GM23338 (cell line): ENCODE measurements at regions not wholly inside any gene's neighbourhood (a gene's known extent, or its start where the extent isn't known, plus 50 kb on each side); places are given as distances from the start of the nearest gene placed in this dataset.

Experiments used
- ATAC-seq: fragments of 200-7000 bp; cut with Tn5 transposase; 3 replicates; pipeline ENCODE4 v1.9.1; 2020
- DNase-seq: peaks from one replicate; pipeline ENCODE4 v3.0.0-alpha.2; 2015; ENCODE audit warnings: low spot score
- H2AFZ ChIP-seq: fragments of 200-600 bp; sonication (generic); 2 replicates; pipeline ENCODE4 v1.8.0; 2016; ENCODE audit warnings: antibody characterized with exemption, mild to moderate bottlenecking, moderate library complexity
- H3F3A ChIP-seq: fragments of 200-600 bp; sonication (generic); replicated peaks from 2 replicates; pipeline ENCODE4 v1.8.0; 2017; ENCODE audit warnings: antibody characterized with exemption, mixed run types, low read depth
- H3K27ac ChIP-seq: fragments of 200-600 bp; sonication (generic); 2 replicates; pipeline ENCODE4 v1.6.1; 2016; ENCODE audit warnings: low read depth
- H3K27me3 ChIP-seq: fragments of 200-600 bp; sonication (generic); 2 replicates; pipeline ENCODE4 v1.8.0; 2016; ENCODE audit warnings: mild to moderate bottlenecking, mixed run types, moderate library complexity; ENCODE audit not compliant: insufficient read depth
- H3K36me3 ChIP-seq: fragments of 200-600 bp; sonication (generic); 2 replicates; pipeline ENCODE4 v1.8.0; 2016; ENCODE audit warnings: mild to moderate bottlenecking; ENCODE audit not compliant: insufficient read depth
- H3K4me1 ChIP-seq: fragments of 200-600 bp; sonication (generic); 2 replicates; pipeline ENCODE4 v1.8.0; 2016; ENCODE audit warnings: mild to moderate bottlenecking, moderate library complexity; ENCODE audit not compliant: insufficient read depth
- H3K4me2 ChIP-seq: fragments of 200-600 bp; sonication (generic); 2 replicates; pipeline ENCODE4 v1.7.1; 2017; ENCODE audit warnings: mixed run types
- H3K4me3 ChIP-seq: fragments of 200-600 bp; sonication (generic); 2 replicates; pipeline ENCODE4 v1.6.1; 2016; ENCODE audit warnings: mixed run types
- H3K79me2 ChIP-seq: fragments of 200-600 bp; sonication (generic); replicated peaks from 2 replicates; pipeline ENCODE4 v1.8.0; 2017; ENCODE audit warnings: mild to moderate bottlenecking; ENCODE audit not compliant: insufficient read depth
- H3K9me2 ChIP-seq: fragments of 200-600 bp; sonication (generic); 2 replicates; pipeline ENCODE4 v1.8.0; 2017; ENCODE audit not compliant: insufficient read depth
- H4K20me1 ChIP-seq: fragments of 200-600 bp; sonication (generic); replicated peaks from 2 replicates; pipeline ENCODE4 v1.8.0; 2017; ENCODE audit warnings: mild to moderate bottlenecking; ENCODE audit not compliant: insufficient read depth
- H3K27ac Mint-ChIP-seq: 2 replicates; pipeline ENCODE4 v1.8.0; 2020; ENCODE audit warnings: inconsistent platforms, mild to moderate bottlenecking, moderate library complexity, mixed read lengths
- H3K27me3 Mint-ChIP-seq: 3 replicates; pipeline ENCODE4 v1.8.0; 2022; ENCODE audit warnings: low read depth, mild to moderate bottlenecking, moderate library complexity, mixed read lengths, inconsistent platforms; ENCODE audit not compliant: insufficient read depth, poor library complexity
- H3K36me3 Mint-ChIP-seq: 3 replicates; pipeline ENCODE4 v1.8.0; 2021; ENCODE audit warnings: low read depth, mild to moderate bottlenecking, inconsistent platforms, moderate library complexity, mixed read lengths
- H3K4me1 Mint-ChIP-seq: 3 replicates; pipeline ENCODE4 v1.8.0; 2020; ENCODE audit warnings: mild to moderate bottlenecking, inconsistent platforms, mixed read lengths
- H3K4me3 Mint-ChIP-seq: 3 replicates; pipeline ENCODE4 v1.8.0; 2021; ENCODE audit warnings: moderate library complexity, mild to moderate bottlenecking, inconsistent platforms, mixed read lengths
- H3K9me3 Mint-ChIP-seq: 3 replicates; pipeline ENCODE4 v1.8.0; 2020; ENCODE audit warnings: moderate library complexity, mild to moderate bottlenecking, inconsistent platforms, mixed read lengths
- CREB1 ChIP-seq: fragments of 250-450 bp; sonication (Bioruptor Pico); IDR thresholded peaks from 2 replicates; pipeline ENCODE4 v1.5.0; 2020; ENCODE audit warnings: low read depth, mild to moderate bottlenecking, moderate library complexity
- EZH2 ChIP-seq: fragments of 200-600 bp; sonication (generic); IDR thresholded peaks from one replicate; pipeline ENCODE4 v1.8.0; 2017; ENCODE audit warnings: antibody characterized with exemption, mild to moderate bottlenecking, low read depth; ENCODE audit not compliant: unreplicated experiment
- EZH2phosphoT487 ChIP-seq: fragments of 200-600 bp; sonication (generic); IDR thresholded peaks from one replicate; pipeline ENCODE4 v1.8.1; 2018; ENCODE audit warnings: antibody characterized with exemption; ENCODE audit not compliant: unreplicated experiment
- JUNB ChIP-seq: IDR thresholded peaks from one replicate; pipeline ENCODE4 v1.6.1; 2016; ENCODE audit warnings: antibody characterized with exemption; ENCODE audit not compliant: unreplicated experiment
- NANOG ChIP-seq: IDR thresholded peaks from 2 replicates; pipeline ENCODE4 v1.6.1; 2016; ENCODE audit warnings: antibody characterized with exemption, borderline replicate concordance
- POLR2AphosphoS5 ChIP-seq: IDR thresholded peaks from 2 replicates; pipeline ENCODE4 v1.6.1; 2016; ENCODE audit warnings: antibody characterized with exemption, low read depth
- STAT1 ChIP-seq: IDR thresholded peaks from one replicate; pipeline ENCODE4 v1.6.1; 2016; ENCODE audit warnings: antibody characterized with exemption; ENCODE audit not compliant: unreplicated experiment
- ZNF331 ChIP-seq: fragments of 250-450 bp; sonication (Bioruptor Pico); IDR thresholded peaks from 2 replicates; pipeline ENCODE4 v1.5.0; 2020; ENCODE audit warnings: low read depth, mild to moderate bottlenecking, moderate library complexity
- TF ChIP-seq, protein P1 (sequence below), 2 experiments: fragments of 200-600 bp in 1 of 2; sonication (generic) in 1 of 2; conservative IDR thresholded peaks; 2 replicates each; pipeline versions ENCODE4 v1.5.1 to v1.6.1; 2016 to 2017; ENCODE audit warnings: antibody characterized with exemption in 2 of 2, low read depth in 2 of 2, mild to moderate bottlenecking in 2 of 2, moderate library complexity in 1 of 2
- TF ChIP-seq, protein P2 (sequence below): IDR thresholded peaks from one replicate; pipeline ENCODE4 v1.6.1; 2018; ENCODE audit warnings: antibody characterized with exemption; ENCODE audit not compliant: unreplicated experiment

DNA sequence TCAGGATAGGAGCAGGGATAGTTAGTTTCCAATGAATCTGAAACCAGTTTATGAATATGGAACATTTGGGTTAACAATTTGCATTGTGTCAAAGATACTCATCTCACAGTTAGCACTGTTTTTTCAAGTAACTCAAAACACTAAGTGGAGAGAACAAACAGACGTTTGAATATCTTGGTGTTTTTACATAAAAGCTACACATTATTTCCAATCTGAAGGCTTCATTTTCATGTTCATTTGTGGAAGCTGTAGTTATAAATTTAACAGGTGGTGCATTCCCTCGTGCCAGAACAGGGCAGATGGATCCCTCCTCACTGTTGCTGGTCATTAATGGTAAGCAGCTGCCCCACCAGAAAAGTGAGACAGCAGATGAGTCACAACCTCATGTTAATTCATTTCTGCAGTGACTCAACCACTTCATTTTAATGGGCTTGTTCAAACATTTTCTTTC lies 286.9 kb downstream of the TMX3 start (continued):
- TF ChIP-seq, protein P1, sequence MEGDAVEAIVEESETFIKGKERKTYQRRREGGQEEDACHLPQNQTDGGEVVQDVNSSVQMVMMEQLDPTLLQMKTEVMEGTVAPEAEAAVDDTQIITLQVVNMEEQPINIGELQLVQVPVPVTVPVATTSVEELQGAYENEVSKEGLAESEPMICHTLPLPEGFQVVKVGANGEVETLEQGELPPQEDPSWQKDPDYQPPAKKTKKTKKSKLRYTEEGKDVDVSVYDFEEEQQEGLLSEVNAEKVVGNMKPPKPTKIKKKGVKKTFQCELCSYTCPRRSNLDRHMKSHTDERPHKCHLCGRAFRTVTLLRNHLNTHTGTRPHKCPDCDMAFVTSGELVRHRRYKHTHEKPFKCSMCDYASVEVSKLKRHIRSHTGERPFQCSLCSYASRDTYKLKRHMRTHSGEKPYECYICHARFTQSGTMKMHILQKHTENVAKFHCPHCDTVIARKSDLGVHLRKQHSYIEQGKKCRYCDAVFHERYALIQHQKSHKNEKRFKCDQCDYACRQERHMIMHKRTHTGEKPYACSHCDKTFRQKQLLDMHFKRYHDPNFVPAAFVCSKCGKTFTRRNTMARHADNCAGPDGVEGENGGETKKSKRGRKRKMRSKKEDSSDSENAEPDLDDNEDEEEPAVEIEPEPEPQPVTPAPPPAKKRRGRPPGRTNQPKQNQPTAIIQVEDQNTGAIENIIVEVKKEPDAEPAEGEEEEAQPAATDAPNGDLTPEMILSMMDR (conservative IDR thresholded peaks at IDR 0.05; ENCODE audit: low read depth in 2 of 2) = no peak
- TF ChIP-seq CREB1 (CRISPR knock-in tag) = no peak
- no peak for TF ChIP-seq STAT1
- TF ChIP-seq ZNF331 (CRISPR knock-in tag) = no peak
- no peak for TF ChIP-seq JUNB
- no peak for TF ChIP-seq NANOG
- TF ChIP-seq, protein P2, sequence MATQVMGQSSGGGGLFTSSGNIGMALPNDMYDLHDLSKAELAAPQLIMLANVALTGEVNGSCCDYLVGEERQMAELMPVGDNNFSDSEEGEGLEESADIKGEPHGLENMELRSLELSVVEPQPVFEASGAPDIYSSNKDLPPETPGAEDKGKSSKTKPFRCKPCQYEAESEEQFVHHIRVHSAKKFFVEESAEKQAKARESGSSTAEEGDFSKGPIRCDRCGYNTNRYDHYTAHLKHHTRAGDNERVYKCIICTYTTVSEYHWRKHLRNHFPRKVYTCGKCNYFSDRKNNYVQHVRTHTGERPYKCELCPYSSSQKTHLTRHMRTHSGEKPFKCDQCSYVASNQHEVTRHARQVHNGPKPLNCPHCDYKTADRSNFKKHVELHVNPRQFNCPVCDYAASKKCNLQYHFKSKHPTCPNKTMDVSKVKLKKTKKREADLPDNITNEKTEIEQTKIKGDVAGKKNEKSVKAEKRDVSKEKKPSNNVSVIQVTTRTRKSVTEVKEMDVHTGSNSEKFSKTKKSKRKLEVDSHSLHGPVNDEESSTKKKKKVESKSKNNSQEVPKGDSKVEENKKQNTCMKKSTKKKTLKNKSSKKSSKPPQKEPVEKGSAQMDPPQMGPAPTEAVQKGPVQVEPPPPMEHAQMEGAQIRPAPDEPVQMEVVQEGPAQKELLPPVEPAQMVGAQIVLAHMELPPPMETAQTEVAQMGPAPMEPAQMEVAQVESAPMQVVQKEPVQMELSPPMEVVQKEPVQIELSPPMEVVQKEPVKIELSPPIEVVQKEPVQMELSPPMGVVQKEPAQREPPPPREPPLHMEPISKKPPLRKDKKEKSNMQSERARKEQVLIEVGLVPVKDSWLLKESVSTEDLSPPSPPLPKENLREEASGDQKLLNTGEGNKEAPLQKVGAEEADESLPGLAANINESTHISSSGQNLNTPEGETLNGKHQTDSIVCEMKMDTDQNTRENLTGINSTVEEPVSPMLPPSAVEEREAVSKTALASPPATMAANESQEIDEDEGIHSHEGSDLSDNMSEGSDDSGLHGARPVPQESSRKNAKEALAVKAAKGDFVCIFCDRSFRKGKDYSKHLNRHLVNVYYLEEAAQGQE = no peak
- no peak for TF ChIP-seq POLR2AphosphoS5
- TF ChIP-seq EZH2phosphoT487 = no peak

DNA sequence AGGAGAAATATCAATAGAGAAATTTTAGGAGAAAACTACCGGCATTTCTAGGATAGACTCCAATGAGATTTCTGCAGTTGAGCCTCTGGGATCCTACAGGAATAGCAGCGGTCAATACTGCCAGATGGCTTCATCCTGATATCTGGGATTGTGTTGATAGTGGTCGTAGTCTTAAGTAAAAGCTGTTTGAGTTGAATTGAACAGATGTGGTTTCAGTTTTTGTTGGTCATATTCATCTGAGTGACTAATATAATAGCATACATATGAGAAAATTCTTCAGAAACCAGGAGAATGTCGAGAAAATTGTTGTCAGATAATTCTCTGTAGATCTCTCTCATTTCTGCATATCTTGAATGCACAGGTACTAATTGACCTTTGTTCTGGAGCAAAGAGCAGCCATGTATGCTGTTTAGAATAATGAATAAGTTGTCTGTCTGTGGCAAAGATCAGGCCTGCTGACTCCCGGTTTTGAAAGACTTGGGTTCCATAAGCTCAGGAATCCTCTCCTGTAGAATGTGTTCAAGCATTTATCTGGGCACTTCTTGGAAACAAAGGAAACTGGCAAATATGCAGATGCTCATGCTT lies 288.1 kb downstream of the TMX3 start:
- Histone ChIP-seq H3K9me2 (no peaks in the 10 kb centered on the region), H3K79me2 (no peaks in the 10 kb centered on the region), H3K36me3 (no peaks in the 10 kb centered on the region), H3K4me3 (no peak overlapping the region), H3K4me2 (no peak overlapping the region), H2AFZ (no peak overlapping the region), H3K27me3 (no peaks in the 10 kb centered on the region), H4K20me1 (no peaks in the 10 kb centered on the region), H3F3A (no peaks in the 10 kb centered on the region), H3K27ac (no peak overlapping the region), H3K4me1 (no peaks in the 10 kb centered on the region)
- H3K36me3 Mint-ChIP-seq = no peaks in the 10 kb centered on the region; the same call in 2 of the 3 replicates
- H3K4me3 Mint-ChIP-seq = no peak overlapping the region
- ATAC-seq = no peak
- H3K4me1 Mint-ChIP-seq = no peaks in the 10 kb centered on the region
- H3K27ac Mint-ChIP-seq = peak overlapping the region; percentile 44; the same call in 1 of the 2 replicates
- TF ChIP-seq STAT1 (no peak), EZH2 (no peak), EZH2phosphoT487 (no peak), CREB1 (CRISPR knock-in tag) (no peak), ZNF331 (CRISPR knock-in tag) (no peak)
- H3K9me3 Mint-ChIP-seq = peaks cover 6% of the 10 kb centered on the region; the same call in 1 of the 3 replicates
- H3K27me3 Mint-ChIP-seq = no peaks in the 10 kb centered on the region
- DNase-seq = no peak
